ENCODE measurements at regions not wholly inside any gene's neighbourhood (a gene's known extent, or its start where the extent isn't known, plus 50 kb on each side); places are given as distances from the start of the nearest gene placed in this dataset.

- DNase-seq (ENCODE audit: low read depth, low spot score): no peak
- H3K9me3 ChIP-seq (ENCODE audit: insufficient read depth, low read length): no peaks in the 10 kb centered on the region
- H3K36me3 ChIP-seq (ENCODE audit: insufficient read depth, insufficient read length, low read length): no peaks in the 10 kb centered on the region
- TF ChIP-seq ZNF274 (IDR thresholded peaks at IDR 0.05; ENCODE audit: low read depth, low read length) (no peak), YY1 (IDR thresholded peaks at IDR 0.05; ENCODE audit: insufficient read depth, insufficient read length) (no peak)
- no peaks in the 10 kb centered on the region for H3K27me3 ChIP-seq (ENCODE audit: insufficient read depth, insufficient read length)
- no peak overlapping the region for H3K4me3 ChIP-seq (ENCODE audit: insufficient read length, low read depth)
- H3K9ac ChIP-seq (ENCODE audit: insufficient read length, low read depth): no peak overlapping the region
- no peaks in the 10 kb centered on the region for H3K4me1 ChIP-seq (ENCODE audit: insufficient read depth, insufficient read length)
These were observed 215.8 kb downstream of the SPTSSA start for GRCh38 chr14:34246206-34246605.

- Histone ChIP-seq H3K36me3 (ENCODE audit: insufficient read depth, insufficient read length, low read length) (no peaks in the 10 kb centered on the region), H3K4me3 (ENCODE audit: insufficient read length, low read depth) (no peak overlapping the region), H3K27me3 (ENCODE audit: insufficient read depth, insufficient read length) (no peaks in the 10 kb centered on the region), H3K4me1 (ENCODE audit: insufficient read depth, insufficient read length) (no peaks in the 10 kb centered on the region), H3K9me3 (ENCODE audit: insufficient read depth, low read length) (no peaks in the 10 kb centered on the region), H3K9ac (ENCODE audit: insufficient read length, low read depth) (no peak overlapping the region)
- no peak for TF ChIP-seq SUZ12 (IDR thresholded peaks at IDR 0.05; ENCODE audit: extremely low read depth, insufficient read depth, insufficient read length)
- TF ChIP-seq YY1 (IDR thresholded peaks at IDR 0.05; ENCODE audit: insufficient read depth, insufficient read length): no peak
- TF ChIP-seq ZNF274 (IDR thresholded peaks at IDR 0.05; ENCODE audit: low read depth, low read length): no peak
- no peak for DNase-seq (ENCODE audit: low read depth, low spot score)
These were observed 218.6 kb downstream of the SPTSSA start for GRCh38 chr14:34243401-34243800.

GRCh38 chr14:34243001-34243400, 219.0 kb downstream of the SPTSSA start:
- H3K9me3 ChIP-seq (ENCODE audit: insufficient read depth, low read length): no peaks in the 10 kb centered on the region
- DNase-seq (ENCODE audit: low read depth, low spot score): no peak
- no peak overlapping the region for H3K4me3 ChIP-seq (ENCODE audit: insufficient read length, low read depth)
- H3K27me3 ChIP-seq (ENCODE audit: insufficient read depth, insufficient read length): no peaks in the 10 kb centered on the region
- no peaks in the 10 kb centered on the region for H3K4me1 ChIP-seq (ENCODE audit: insufficient read depth, insufficient read length)
- TF ChIP-seq ZNF274 (IDR thresholded peaks at IDR 0.05; ENCODE audit: low read depth, low read length): no peak
- TF ChIP-seq YY1 (IDR thresholded peaks at IDR 0.05; ENCODE audit: insufficient read depth, insufficient read length): no peak
- TF ChIP-seq SUZ12 (IDR thresholded peaks at IDR 0.05; ENCODE audit: extremely low read depth, insufficient read depth, insufficient read length): no peak
- no peaks in the 10 kb centered on the region for H3K36me3 ChIP-seq (ENCODE audit: insufficient read depth, insufficient read length, low read length)
- no peak overlapping the region for H3K9ac ChIP-seq (ENCODE audit: insufficient read length, low read depth)

- no peaks in the 10 kb centered on the region for H3K4me1 ChIP-seq (ENCODE audit: insufficient read depth, insufficient read length)
- no peak overlapping the region for H3K4me3 ChIP-seq (ENCODE audit: insufficient read length, low read depth)
- H3K36me3 ChIP-seq (ENCODE audit: insufficient read depth, insufficient read length, low read length): no peaks in the 10 kb centered on the region
- TF ChIP-seq SUZ12 (IDR thresholded peaks at IDR 0.05; ENCODE audit: extremely low read depth, insufficient read depth, insufficient read length) (no peak), YY1 (IDR thresholded peaks at IDR 0.05; ENCODE audit: insufficient read depth, insufficient read length) (no peak), ZNF274 (IDR thresholded peaks at IDR 0.05; ENCODE audit: low read depth, low read length) (no peak)
- H3K27me3 ChIP-seq (ENCODE audit: insufficient read depth, insufficient read length): no peaks in the 10 kb centered on the region
- no peak overlapping the region for H3K9ac ChIP-seq (ENCODE audit: insufficient read length, low read depth)
- no peaks in the 10 kb centered on the region for H3K9me3 ChIP-seq (ENCODE audit: insufficient read depth, low read length)
- DNase-seq (ENCODE audit: low read depth, low spot score): no peak
These were observed 220.8 kb downstream of the SPTSSA start for GRCh38 chr14:34241185-34241711.

- TF ChIP-seq YY1 (IDR thresholded peaks at IDR 0.05; ENCODE audit: insufficient read depth, insufficient read length) (no peak), SUZ12 (IDR thresholded peaks at IDR 0.05; ENCODE audit: extremely low read depth, insufficient read depth, insufficient read length) (no peak), ZNF274 (IDR thresholded peaks at IDR 0.05; ENCODE audit: low read depth, low read length) (no peak)
- Histone ChIP-seq H3K4me3 (ENCODE audit: insufficient read length, low read depth) (no peak overlapping the region), H3K4me1 (ENCODE audit: insufficient read depth, insufficient read length) (no peaks in the 10 kb centered on the region), H3K36me3 (ENCODE audit: insufficient read depth, insufficient read length, low read length) (no peaks in the 10 kb centered on the region), H3K9me3 (ENCODE audit: insufficient read depth, low read length) (no peaks in the 10 kb centered on the region), H3K9ac (ENCODE audit: insufficient read length, low read depth) (no peak overlapping the region), H3K27me3 (ENCODE audit: insufficient read depth, insufficient read length) (no peaks in the 10 kb centered on the region)
- DNase-seq (ENCODE audit: low read depth, low spot score): no peak
These were observed 223.4 kb downstream of the SPTSSA start for GRCh38 chr14:34238610-34239009.

GRCh38 chr14:34237677-34238076, 224.4 kb downstream of the SPTSSA start:
- H3K9me3 ChIP-seq (ENCODE audit: insufficient read depth, low read length): no peaks in the 10 kb centered on the region
- H3K4me1 ChIP-seq (ENCODE audit: insufficient read depth, insufficient read length): no peaks in the 10 kb centered on the region
- H3K27me3 ChIP-seq (ENCODE audit: insufficient read depth, insufficient read length): no peaks in the 10 kb centered on the region
- TF ChIP-seq SUZ12 (IDR thresholded peaks at IDR 0.05; ENCODE audit: extremely low read depth, insufficient read depth, insufficient read length): no peak
- no peak for TF ChIP-seq ZNF274 (IDR thresholded peaks at IDR 0.05; ENCODE audit: low read depth, low read length)
- TF ChIP-seq YY1 (IDR thresholded peaks at IDR 0.05; ENCODE audit: insufficient read depth, insufficient read length): no peak
- H3K9ac ChIP-seq (ENCODE audit: insufficient read length, low read depth): no peak overlapping the region
- no peaks in the 10 kb centered on the region for H3K36me3 ChIP-seq (ENCODE audit: insufficient read depth, insufficient read length, low read length)
- no peak for DNase-seq (ENCODE audit: low read depth, low spot score)
- no peak overlapping the region for H3K4me3 ChIP-seq (ENCODE audit: insufficient read length, low read depth)

- H3K36me3 ChIP-seq (ENCODE audit: insufficient read depth, insufficient read length, low read length): no peaks in the 10 kb centered on the region
- no peak for TF ChIP-seq YY1 (IDR thresholded peaks at IDR 0.05; ENCODE audit: insufficient read depth, insufficient read length)
- no peak for TF ChIP-seq ZNF274 (IDR thresholded peaks at IDR 0.05; ENCODE audit: low read depth, low read length)
- no peak for TF ChIP-seq SUZ12 (IDR thresholded peaks at IDR 0.05; ENCODE audit: extremely low read depth, insufficient read depth, insufficient read length)
These were observed 225.0 kb downstream of the SPTSSA start for GRCh38 chr14:34237081-34237480.

More at GRCh38 chr14:34237081-34237480, 225.0 kb downstream of the SPTSSA start:
- DNase-seq (ENCODE audit: low read depth, low spot score): no peak
- Histone ChIP-seq H3K9ac (ENCODE audit: insufficient read length, low read depth) (no peak overlapping the region), H3K4me3 (ENCODE audit: insufficient read length, low read depth) (no peak overlapping the region), H3K4me1 (ENCODE audit: insufficient read depth, insufficient read length) (no peaks in the 10 kb centered on the region), H3K27me3 (ENCODE audit: insufficient read depth, insufficient read length) (no peaks in the 10 kb centered on the region), H3K9me3 (ENCODE audit: insufficient read depth, low read length) (no peaks in the 10 kb centered on the region)

All from NT2/D1 (cell line).